ENCODE measurements at regions not wholly inside any gene's neighbourhood (a gene's known extent, or its start where the extent isn't known, plus 50 kb on each side); places are given as distances from the start of the nearest gene placed in this dataset.
A peak's percentile ranks its signal among the peaks of the same experiment; 100 is the strongest.

GRCh38 chr1:79133774-79134364, 127.3 kb upstream of the ADGRL4 start:
- intact Hi-C loops (cut with DNase I) = no loop called here
- WGBS, 2 donors = 77 to 84% methylated on average over 8 of the region's 8 CpGs

GRCh38 chr1:79131626-79132025, 125.1 kb upstream of the ADGRL4 start:
- intact Hi-C loops (cut with DNase I) = no loop called here
- no peak overlapping the region for H3K27ac ChIP-seq
- no peak for TF ChIP-seq CTCF (IDR thresholded peaks at IDR 0.05)

More at GRCh38 chr1:79133774-79134364, 127.3 kb upstream of the ADGRL4 start:
- H3K27me3 ChIP-seq = no peaks in the 10 kb centered on the region
- H3K4me1 ChIP-seq = no peaks in the 10 kb centered on the region
- no peaks in the 10 kb centered on the region for H3K36me3 ChIP-seq
- H3K4me3 ChIP-seq = no peak overlapping the region
- no peak overlapping the region for H3K27ac ChIP-seq
- H3K9me3 ChIP-seq = no peaks in the 10 kb centered on the region
- TF ChIP-seq POLR2AphosphoS5 (IDR thresholded peaks at IDR 0.05) (no peak), EP300 (IDR thresholded peaks at IDR 0.05) (no peak), CTCF (IDR thresholded peaks at IDR 0.05) (no peak), POLR2A (IDR thresholded peaks at IDR 0.05) (no peak)
- DNase-seq = peak; percentile 55

GRCh38 chr1:79129914-79130313, 123.4 kb upstream of the ADGRL4 start:
- H3K27ac ChIP-seq = no peak overlapping the region
- H3K27me3 ChIP-seq = no peaks in the 10 kb centered on the region
- H3K9me3 ChIP-seq = no peaks in the 10 kb centered on the region
- H3K4me1 ChIP-seq = no peaks in the 10 kb centered on the region
- 61 to 65% methylated on average over 3 of the region's 3 CpGs for WGBS, 2 donors
- no peaks in the 10 kb centered on the region for H3K36me3 ChIP-seq
- DNase-seq = no peak
- TF ChIP-seq POLR2A (IDR thresholded peaks at IDR 0.05) (no peak), CTCF (IDR thresholded peaks at IDR 0.05) (no peak), POLR2AphosphoS5 (IDR thresholded peaks at IDR 0.05) (no peak), EP300 (IDR thresholded peaks at IDR 0.05) (no peak)
- intact Hi-C loops (cut with DNase I) = no loop called here
- H3K4me3 ChIP-seq = no peak overlapping the region

More at GRCh38 chr1:79131626-79132025, 125.1 kb upstream of the ADGRL4 start:
- no peak overlapping the region for H3K4me3 ChIP-seq
- 59 to 61% methylated on average over 3 of the region's 3 CpGs for WGBS, 2 donors
- no peaks in the 10 kb centered on the region for H3K9me3 ChIP-seq
- DNase-seq = no peak
- H3K27me3 ChIP-seq = no peaks in the 10 kb centered on the region
- no peaks in the 10 kb centered on the region for H3K4me1 ChIP-seq
- no peaks in the 10 kb centered on the region for H3K36me3 ChIP-seq

- DNase-seq = no peak
- H3K36me3 ChIP-seq = no peaks in the 10 kb centered on the region
- no peaks in the 10 kb centered on the region for H3K4me1 ChIP-seq
- intact Hi-C loops (cut with DNase I) = no loop called here
- no peak overlapping the region for H3K27ac ChIP-seq
- H3K9me3 ChIP-seq = no peaks in the 10 kb centered on the region
- TF ChIP-seq POLR2A (IDR thresholded peaks at IDR 0.05) (no peak), POLR2AphosphoS5 (IDR thresholded peaks at IDR 0.05) (no peak), EP300 (IDR thresholded peaks at IDR 0.05) (no peak), CTCF (IDR thresholded peaks at IDR 0.05) (no peak)
- no peak overlapping the region for H3K4me3 ChIP-seq
- WGBS, 2 donors = 59 to 68% methylated on average over 3 of the region's 3 CpGs
- H3K27me3 ChIP-seq = no peaks in the 10 kb centered on the region
Observed at GRCh38 chr1:79128722-79129121, 122.2 kb upstream of the ADGRL4 start.

GRCh38 chr1:79124756-79125155, 118.2 kb upstream of the ADGRL4 start:
- Histone ChIP-seq H3K9me3 (no peaks in the 10 kb centered on the region), H3K36me3 (no peaks in the 10 kb centered on the region), H3K4me3 (no peak overlapping the region), H3K4me1 (no peaks in the 10 kb centered on the region), H3K27ac (no peak overlapping the region), H3K27me3 (no peaks in the 10 kb centered on the region)
- DNase-seq = no peak
- 76 to 83% methylated on average over 5 of the region's 5 CpGs for WGBS, 2 donors
- TF ChIP-seq EP300 (IDR thresholded peaks at IDR 0.05) = no peak
- TF ChIP-seq POLR2AphosphoS5 (IDR thresholded peaks at IDR 0.05) = no peak
- TF ChIP-seq CTCF (IDR thresholded peaks at IDR 0.05) = no peak
- no peak for TF ChIP-seq POLR2A (IDR thresholded peaks at IDR 0.05)
- intact Hi-C loops (cut with DNase I) = no loop called here

All from sigmoid colon (tissue), 6 donors.